H1 (cell line): ENCODE measurements at regions not wholly inside any gene's neighbourhood (a gene's known extent, or its start where the extent isn't known, plus 50 kb on each side); places are given as distances from the start of the nearest gene placed in this dataset.

Experiments
- CTCF ChIA-PET: fragments of 300-600 bp; sonication (Branson Sonifier 250); formaldehyde crosslinking; loops from one replicate; lab custom pipeline; 2021; ENCODE audit not compliant: partially characterized antibody; lab: Charles Lee
- POLR2A ChIA-PET: fragments of 300-600 bp; sonication (Branson Sonifier 250); formaldehyde crosslinking; loops from one replicate; lab custom pipeline; 2021; ENCODE audit warnings: inconsistent platforms; ENCODE audit not compliant: partially characterized antibody; lab: Charles Lee
- DNase-seq, 2 experiments: peaks; one replicate each; pipeline versions ENCODE4 v3.0.0 to v3.0.0-alpha.2; 2010 to 2022; ENCODE audit warnings: low spot score in 2 of 2, low read depth in 1 of 2, mixed read lengths in 1 of 2
- FAIRE-seq: peaks from 2 replicates; lab custom pipeline; 2011; peaks lifted over from hg19 to GRCh38; lab: Jason Lieb, UNC
- H2AFZ ChIP-seq: 2 replicates; pipeline ENCODE4 v1.8.1; 2012; ENCODE audit warnings: low read length, inconsistent platforms
- H2AK5ac ChIP-seq: 2 replicates; pipeline ENCODE4 v1.6.1; 2013; ENCODE audit warnings: low read depth, low read length
- H2BK120ac ChIP-seq: replicated peaks from 2 replicates; pipeline ENCODE3; 2013; ENCODE audit warnings: low read depth, low read length, inconsistent platforms
- H2BK12ac ChIP-seq: 2 replicates; pipeline ENCODE4 v1.6.1; 2013; ENCODE audit warnings: low read depth, low read length
- H2BK15ac ChIP-seq: 2 replicates; pipeline ENCODE4 v1.6.1; 2013; ENCODE audit warnings: low read length
- H2BK20ac ChIP-seq: 2 replicates; pipeline ENCODE4 v1.6.1; 2013; ENCODE audit warnings: low read length
- H2BK5ac ChIP-seq: 2 replicates; pipeline ENCODE4 v1.6.1; 2013; ENCODE audit warnings: low read depth, low read length
- H3K14ac ChIP-seq: 2 replicates; pipeline ENCODE4 v1.6.1; 2013; ENCODE audit warnings: inconsistent platforms; ENCODE audit not compliant: insufficient read length
- H3K18ac ChIP-seq: 2 replicates; pipeline ENCODE4 v1.6.1; 2013; ENCODE audit warnings: low read length; ENCODE audit errors: extremely low read depth
- H3K23ac ChIP-seq: 2 replicates; pipeline ENCODE4 v1.6.1; 2013; ENCODE audit warnings: inconsistent platforms; ENCODE audit not compliant: insufficient read length
- H3K23me2 ChIP-seq: 2 replicates; pipeline ENCODE4 v1.6.1; 2013; ENCODE audit warnings: low read depth, low read length
- H3K27ac ChIP-seq: 2 replicates; pipeline ENCODE4 v1.6.1; 2011; ENCODE audit warnings: low read depth, low read length, inconsistent platforms
- H3K27me3 ChIP-seq, 4 experiments: replicated peaks in 1 of 4; 1 replicate in 1 of 4; 2 replicates in 3 of 4; pipeline versions ENCODE4 v1.6.1 to v1.8.1; 2011 to 2013; ENCODE audit warnings: low read length in 3 of 4, mild to moderate bottlenecking in 3 of 4, inconsistent platforms in 2 of 4, mixed read lengths in 2 of 4, moderate library complexity in 1 of 4; ENCODE audit not compliant: control insufficient read depth in 3 of 4, insufficient read depth in 3 of 4; ENCODE audit errors: extremely low read depth in 1 of 4
- H3K36me3 ChIP-seq, 4 experiments: 2 replicates each; pipeline versions ENCODE4 v1.6.1 to v1.8.1; 2011 to 2013; ENCODE audit warnings: mild to moderate bottlenecking in 4 of 4, low read length in 3 of 4, moderate library complexity in 2 of 4, control low read depth in 1 of 4, inconsistent platforms in 1 of 4; ENCODE audit not compliant: insufficient read depth in 4 of 4, control insufficient read depth in 2 of 4
- H3K4ac ChIP-seq: replicated peaks from 2 replicates; pipeline ENCODE3; 2013; ENCODE audit warnings: low read length, low read depth, mixed read lengths, inconsistent platforms; ENCODE audit not compliant: insufficient read length
- H3K4me1 ChIP-seq, 4 experiments: replicated peaks in 1 of 4; 1 replicate in 1 of 4; 2 replicates in 3 of 4; pipeline versions ENCODE4 v1.6.1 to v1.8.1; 2011 to 2013; ENCODE audit warnings: low read length in 3 of 4, inconsistent platforms in 2 of 4, mixed read lengths in 1 of 4; ENCODE audit not compliant: insufficient read depth in 4 of 4, control insufficient read depth in 3 of 4
- H3K4me2 ChIP-seq, 2 experiments: 2 replicates each; pipeline versions ENCODE4 v1.6.1 to v1.8.1; 2011 to 2013; ENCODE audit warnings: low read depth in 2 of 2, low read length in 2 of 2, control low read depth in 1 of 2, inconsistent platforms in 1 of 2, mild to moderate bottlenecking in 1 of 2; ENCODE audit not compliant: insufficient read depth in 1 of 2
- H3K4me3 ChIP-seq, 4 experiments: fragments of 200-600, 300-600 bp in 1 of 4; sonication (generic), shearing (Covaris generic), sonication (Bioruptor Twin) in 1 of 4; 2 replicates each; pipeline versions ENCODE4 v1.5.1 to v1.8.1; 2011 to 2016; ENCODE audit warnings: low read length in 4 of 4, low read depth in 3 of 4, control low read depth in 2 of 4, inconsistent platforms in 2 of 4, mild to moderate bottlenecking in 2 of 4, mixed read lengths in 1 of 4, moderate library complexity in 1 of 4; ENCODE audit not compliant: insufficient read depth in 2 of 4; ENCODE audit errors: extremely low read depth in 1 of 4
- H3K56ac ChIP-seq: replicated peaks from 2 replicates; pipeline ENCODE3; 2013; ENCODE audit warnings: low read depth, mild to moderate bottlenecking, mixed read lengths, low read length, inconsistent platforms; ENCODE audit not compliant: insufficient read length
- H3K79me1 ChIP-seq: 2 replicates; pipeline ENCODE4 v1.6.1; 2013; ENCODE audit warnings: low read depth, low read length, control low read depth
- H3K79me2 ChIP-seq, 2 experiments: 2 replicates each; pipeline versions ENCODE4 v1.6.1 to v1.8.1; 2012 to 2013; ENCODE audit warnings: low read length in 2 of 2, mild to moderate bottlenecking in 2 of 2, inconsistent platforms in 1 of 2; ENCODE audit not compliant: insufficient read depth in 2 of 2, control insufficient read depth in 1 of 2
- H3K9ac ChIP-seq, 4 experiments: replicated peaks in 1 of 4; 1 replicate in 1 of 4; 2 replicates in 3 of 4; pipeline versions ENCODE4 v1.6.1 to v1.8.1; 2011 to 2013; ENCODE audit warnings: low read depth in 3 of 4, low read length in 3 of 4, control low read depth in 2 of 4, mild to moderate bottlenecking in 2 of 4, moderate library complexity in 2 of 4, inconsistent platforms in 1 of 4; ENCODE audit errors: extremely low read depth in 1 of 4
- H3K9me3 ChIP-seq, 2 experiments: 2 replicates each; pipeline versions ENCODE4 v1.6.1 to v1.8.1; 2012 to 2013; ENCODE audit warnings: mild to moderate bottlenecking in 2 of 2, moderate library complexity in 2 of 2, control low read depth in 1 of 2, inconsistent platforms in 1 of 2, low read depth in 1 of 2, low read length in 1 of 2, mixed read lengths in 1 of 2; ENCODE audit not compliant: insufficient read depth in 2 of 2
- H4K20me1 ChIP-seq, 2 experiments: replicated peaks in 1 of 2; 2 replicates each; pipeline versions ENCODE3 to v1.8.1; 2011 to 2013; ENCODE audit warnings: inconsistent platforms in 2 of 2, low read length in 2 of 2, mild to moderate bottlenecking in 1 of 2; ENCODE audit not compliant: insufficient read depth in 2 of 2, control insufficient read depth in 1 of 2
- H4K5ac ChIP-seq: 2 replicates; pipeline ENCODE4 v1.6.1; 2013; ENCODE audit warnings: low read length, low read depth, mixed read lengths, inconsistent platforms; ENCODE audit not compliant: insufficient read length
- H4K8ac ChIP-seq: 2 replicates; pipeline ENCODE4 v1.8.0; 2013; ENCODE audit warnings: mild to moderate bottlenecking, moderate library complexity, low read length, inconsistent platforms; ENCODE audit not compliant: insufficient read depth; ENCODE audit errors: extremely low read depth
- H4K91ac ChIP-seq: replicated peaks from 2 replicates; pipeline ENCODE3; 2013; ENCODE audit warnings: low read length, mixed read lengths, inconsistent platforms; ENCODE audit not compliant: insufficient read length
- EZH2 ChIP-seq: fragments of 200-600 bp; sonication (generic); IDR thresholded peaks from 2 replicates; pipeline ENCODE4 v1.7.1; 2012; ENCODE audit warnings: low read depth, mild to moderate bottlenecking, moderate library complexity, low read length, inconsistent platforms; ENCODE audit not compliant: severe bottlenecking
- WGBS, 2 experiments: shearing (Covaris generic) in 1 of 2; methylation state at CpG; one replicate each; pipeline versions ENCODE4 v1.1.6 to v1.1.7; 2013 to 2015; ENCODE audit warnings: low lambda C conversion rate in 2 of 2, mixed read lengths in 2 of 2, inconsistent platforms in 1 of 2, low coverage in 1 of 2, missing lambda C conversion rate in 1 of 2; ENCODE audit not compliant: insufficient replicate concordance in 2 of 2, insufficient coverage in 1 of 2, insufficient read length in 1 of 2; ENCODE audit errors: extremely low coverage in 1 of 2, missing lambda C conversion rate in 1 of 2; 5-methylcytosine and 5-hydroxymethylcytosine counted together

DNA sequence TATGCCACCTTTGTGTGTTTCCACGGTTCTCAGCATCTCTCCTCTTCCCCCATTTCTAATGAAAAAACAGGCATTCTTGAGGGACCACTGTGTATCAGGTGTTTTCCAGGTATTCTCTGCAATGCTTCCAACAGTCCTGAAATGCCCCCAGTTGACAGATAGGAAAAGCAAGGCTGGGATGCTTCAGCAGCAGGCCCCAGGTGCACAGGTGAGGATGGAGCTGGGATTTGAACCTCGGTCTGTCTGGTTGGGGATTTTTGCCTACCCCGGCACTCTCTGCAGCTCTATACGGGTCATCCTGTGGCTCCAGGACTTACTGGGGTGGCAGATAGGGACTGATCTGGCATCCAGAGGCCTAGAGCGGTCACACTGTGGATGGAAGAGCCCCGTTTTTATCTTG is 180.5 kb upstream of the GSE1 start:
- no peak overlapping the region for H3K4ac ChIP-seq
- H3K9me3 ChIP-seq = no peaks in the 10 kb centered on the region
- H2BK120ac ChIP-seq = no peak overlapping the region
- DNase-seq = no peak
- H3K79me2 ChIP-seq = no peaks in the 10 kb centered on the region
- H3K79me1 ChIP-seq = no peaks in the 10 kb centered on the region
- no peak overlapping the region for H4K5ac ChIP-seq
- no peak overlapping the region for H3K23ac ChIP-seq
- H2BK20ac ChIP-seq = no peak overlapping the region
- H4K8ac ChIP-seq = no peak overlapping the region
- no peak overlapping the region for H2BK12ac ChIP-seq
- H3K4me1 ChIP-seq = peaks cover 9 to 28% (median 20%) of the 10 kb centered on the region in 4 experiments
- CTCF ChIA-PET = interaction anchor here (0.7 to 8.4 kb wide), 8 partner anchors 9 to 146 kb away, joined by 3 to 123 read pairs (median 4); no protein-coding TSS in a partner anchor
- no peaks in the 10 kb centered on the region for H3K36me3 ChIP-seq
- no peak overlapping the region for H3K56ac ChIP-seq
- peaks cover 6% of the 10 kb centered on the region; the same call in 1 of the 2 replicates for H3K23me2 ChIP-seq
- no peak overlapping the region for H3K4me2 ChIP-seq
- no peaks in the 10 kb centered on the region; a peak in 1 of 7 replicates for H3K27me3 ChIP-seq
- H2BK5ac ChIP-seq = peak overlapping the region; percentile 30; the same call in 1 of the 2 replicates
- POLR2A ChIA-PET = no interaction called here
- H3K18ac ChIP-seq = no peak overlapping the region
- FAIRE-seq = no peak
- no peak overlapping the region for H3K27ac ChIP-seq
- no peak overlapping the region for H2AFZ ChIP-seq
- WGBS, 2 experiments = 91% methylated on average over 6 of the region's 6 CpGs; no CpG with 5 or more reads in 1 of the 2 experiments
- no peak overlapping the region for H4K91ac ChIP-seq
- peak overlapping the region; percentile 72; the same call in 1 of the 2 replicates for H2BK15ac ChIP-seq
- no peak overlapping the region for H3K4me3 ChIP-seq
- H3K14ac ChIP-seq = no peak overlapping the region
- no peak overlapping the region for H3K9ac ChIP-seq
- H4K20me1 ChIP-seq = no peaks in the 10 kb centered on the region
- no peak overlapping the region; the same call in 1 of the 2 replicates for H2AK5ac ChIP-seq
- TF ChIP-seq EZH2 = no peak
